ENCODE measurements at regions not wholly inside any gene's neighbourhood (a gene's known extent, or its start where the extent isn't known, plus 50 kb on each side); places are given as distances from the start of the nearest gene placed in this dataset.

GRCh38 chr7:51569581-51569980 lies 253.0 kb upstream of the COBL start (continued):
- no peak for TF ChIP-seq ZNF521 (tag by site-specific recombination; IDR thresholded peaks at IDR 0.05)
- TF ChIP-seq SP2 (tag by site-specific recombination; IDR thresholded peaks at IDR 0.05): no peak
- TF ChIP-seq, protein P1, sequence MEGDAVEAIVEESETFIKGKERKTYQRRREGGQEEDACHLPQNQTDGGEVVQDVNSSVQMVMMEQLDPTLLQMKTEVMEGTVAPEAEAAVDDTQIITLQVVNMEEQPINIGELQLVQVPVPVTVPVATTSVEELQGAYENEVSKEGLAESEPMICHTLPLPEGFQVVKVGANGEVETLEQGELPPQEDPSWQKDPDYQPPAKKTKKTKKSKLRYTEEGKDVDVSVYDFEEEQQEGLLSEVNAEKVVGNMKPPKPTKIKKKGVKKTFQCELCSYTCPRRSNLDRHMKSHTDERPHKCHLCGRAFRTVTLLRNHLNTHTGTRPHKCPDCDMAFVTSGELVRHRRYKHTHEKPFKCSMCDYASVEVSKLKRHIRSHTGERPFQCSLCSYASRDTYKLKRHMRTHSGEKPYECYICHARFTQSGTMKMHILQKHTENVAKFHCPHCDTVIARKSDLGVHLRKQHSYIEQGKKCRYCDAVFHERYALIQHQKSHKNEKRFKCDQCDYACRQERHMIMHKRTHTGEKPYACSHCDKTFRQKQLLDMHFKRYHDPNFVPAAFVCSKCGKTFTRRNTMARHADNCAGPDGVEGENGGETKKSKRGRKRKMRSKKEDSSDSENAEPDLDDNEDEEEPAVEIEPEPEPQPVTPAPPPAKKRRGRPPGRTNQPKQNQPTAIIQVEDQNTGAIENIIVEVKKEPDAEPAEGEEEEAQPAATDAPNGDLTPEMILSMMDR (tag by site-specific recombination; IDR thresholded peaks at IDR 0.05): no peak
- TF ChIP-seq ZBTB1 (tag by site-specific recombination; IDR thresholded peaks at IDR 0.05): no peak

DNA sequence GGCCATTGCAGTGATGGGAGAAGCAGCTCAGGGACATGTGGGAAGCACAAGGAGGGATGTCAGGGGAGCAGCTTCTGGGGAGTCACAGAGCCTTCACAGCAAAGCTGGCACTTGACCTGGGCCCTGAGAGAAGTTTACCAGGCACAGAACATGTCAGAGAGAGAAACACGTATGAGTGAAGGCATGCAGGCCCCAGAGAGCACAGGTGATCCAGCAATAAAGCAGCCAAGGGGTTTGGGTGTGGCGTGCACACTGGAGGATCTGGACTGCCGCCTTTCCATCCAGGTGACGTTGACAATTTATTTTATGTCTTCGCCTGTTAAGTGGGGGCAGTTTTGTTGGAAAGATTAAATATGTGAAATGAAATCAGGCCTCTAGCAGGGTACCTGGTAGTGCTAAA lies 252.6 kb upstream of the COBL start:
- POLR2A ChIA-PET: no interaction called here
- Histone ChIP-seq H3K4me1 (ENCODE audit: control insufficient read depth, insufficient read depth, low read length) (no peaks in the 10 kb centered on the region), H3K9me3 (ENCODE audit: control insufficient read depth, insufficient read depth, low read depth, low read length) (no peaks in the 10 kb centered on the region), H3K36me3 (ENCODE audit: control insufficient read depth in 2 of 2, insufficient read depth in 1 of 2, low read length in 2 of 2) (no peaks in the 10 kb centered on the region), H3K4me3 (ENCODE audit: low read depth, low read length) (no peak overlapping the region), H3K27ac (ENCODE audit: extremely low read depth, low read depth, low read length) (no peak overlapping the region)
- CTCF ChIA-PET: no interaction called here
- TF ChIP-seq ZNF18 (tag by site-specific recombination; IDR thresholded peaks at IDR 0.05): no peak
- no peak for TF ChIP-seq ZNF747 (tag by site-specific recombination; IDR thresholded peaks at IDR 0.05)
- TF ChIP-seq SP7 (tag by site-specific recombination; IDR thresholded peaks at IDR 0.05): no peak
- no peak for TF ChIP-seq ZNF416 (tag by site-specific recombination; IDR thresholded peaks at IDR 0.05)
- no peak for TF ChIP-seq ZFP41 (tag by site-specific recombination; IDR thresholded peaks at IDR 0.05; ENCODE audit: borderline replicate concordance)
- TF ChIP-seq BCL6B (tag by site-specific recombination; IDR thresholded peaks at IDR 0.05): no peak
- TF ChIP-seq ZNF707 (tag by site-specific recombination; IDR thresholded peaks at IDR 0.05): no peak
- TF ChIP-seq ZIC2 (tag by site-specific recombination; IDR thresholded peaks at IDR 0.05): no peak
- no peak for TF ChIP-seq YY1 (tag by site-specific recombination; IDR thresholded peaks at IDR 0.05)
- TF ChIP-seq ZNF202 (tag by site-specific recombination; IDR thresholded peaks at IDR 0.05; ENCODE audit: borderline replicate concordance): no peak
- no peak for TF ChIP-seq ELK4 (IDR thresholded peaks at IDR 0.05; ENCODE audit: borderline replicate concordance, low read depth, low read length)
- TF ChIP-seq ZNF24 (tag by site-specific recombination; IDR thresholded peaks at IDR 0.05): no peak
- TF ChIP-seq TRIM28 (IDR thresholded peaks at IDR 0.05; ENCODE audit: borderline replicate concordance, low read length): no peak
- TF ChIP-seq SCRT1 (tag by site-specific recombination; IDR thresholded peaks at IDR 0.05; ENCODE audit: borderline replicate concordance): no peak
- TF ChIP-seq KLF16 (tag by site-specific recombination; IDR thresholded peaks at IDR 0.05): no peak
- no peak for TF ChIP-seq ZNF514 (tag by site-specific recombination; IDR thresholded peaks at IDR 0.05)

- Histone ChIP-seq H3K36me3 (ENCODE audit: control insufficient read depth in 2 of 2, insufficient read depth in 1 of 2, low read length in 2 of 2) (no peaks in the 10 kb centered on the region), H3K27ac (ENCODE audit: extremely low read depth, low read depth, low read length) (no peak overlapping the region), H3K4me1 (ENCODE audit: control insufficient read depth, insufficient read depth, low read length) (no peaks in the 10 kb centered on the region), H3K4me3 (ENCODE audit: low read depth, low read length) (no peak overlapping the region), H3K9me3 (ENCODE audit: control insufficient read depth, insufficient read depth, low read depth, low read length) (no peaks in the 10 kb centered on the region)
- POLR2A ChIA-PET: no interaction called here
- CTCF ChIA-PET: interaction anchor here (0.6 kb wide), 1 partner anchor 345 kb away, joined by 3 read pairs; no protein-coding TSS in a partner anchor
- TF ChIP-seq YY1 (tag by site-specific recombination; IDR thresholded peaks at IDR 0.05) (no peak), ZBTB49 (tag by site-specific recombination; IDR thresholded peaks at IDR 0.05; ENCODE audit: low read depth) (no peak), ZBTB21 (tag by site-specific recombination; IDR thresholded peaks at IDR 0.05) (no peak), ZNF76 (tag by site-specific recombination; IDR thresholded peaks at IDR 0.05; ENCODE audit: borderline replicate concordance, low read depth) (no peak), SETDB1 (IDR thresholded peaks at IDR 0.05; ENCODE audit: insufficient read length, low read length) (no peak), INSM2 (tag by site-specific recombination; IDR thresholded peaks at IDR 0.05) (no peak)
Observed at GRCh38 chr7:51551070-51551469, 234.5 kb upstream of the COBL start.

Measured in HEK293 (cell line).